ENCODE measurements at regions not wholly inside any gene's neighbourhood (a gene's known extent, or its start where the extent isn't known, plus 50 kb on each side); places are given as distances from the start of the nearest gene placed in this dataset.
A peak's percentile ranks its signal among the peaks of the same experiment; 100 is the strongest.

GRCh38 chr2:187232749-187233148 is 215.3 kb downstream of the CALCRL start:
- no peak overlapping the region for H3K27ac Mint-ChIP-seq
- Histone ChIP-seq H3K4me3 (no peak overlapping the region), H3K27ac (ENCODE audit: low read depth) (no peak overlapping the region), H3K36me3 (ENCODE audit: insufficient read depth) (no peaks in the 10 kb centered on the region), H3K9me2 (ENCODE audit: insufficient read depth) (peaks cover 7% of the 10 kb centered on the region; the same call in 1 of the 2 replicates), H3K4me1 (ENCODE audit: insufficient read depth) (peaks cover 12% of the 10 kb centered on the region), H3K79me2 (replicated peaks; ENCODE audit: insufficient read depth) (no peaks in the 10 kb centered on the region), H3F3A (replicated peaks; ENCODE audit: low read depth) (no peaks in the 10 kb centered on the region), H2AFZ (0 out of 2 replicates have a peak overlapping the region, but pooled peaks have one; percentile 49), H4K20me1 (replicated peaks; ENCODE audit: insufficient read depth) (no peaks in the 10 kb centered on the region), H3K4me2 (no peak overlapping the region), H3K27me3 (ENCODE audit: insufficient read depth) (no peaks in the 10 kb centered on the region)
- H3K4me1 Mint-ChIP-seq = peaks cover 6% of the 10 kb centered on the region; the same call in 2 of the 3 replicates
- no peak overlapping the region for H3K4me3 Mint-ChIP-seq
- H3K36me3 Mint-ChIP-seq (ENCODE audit: low read depth) = peaks cover 2% of the 10 kb centered on the region; the same call in 1 of the 3 replicates
- ATAC-seq = no peak
- peaks cover 1% of the 10 kb centered on the region for H3K27me3 Mint-ChIP-seq (ENCODE audit: insufficient read depth, low read depth, poor library complexity)
- TF ChIP-seq ZNF331 (CRISPR knock-in tag; IDR thresholded peaks at IDR 0.05; ENCODE audit: low read depth) (no peak), CREB1 (CRISPR knock-in tag; IDR thresholded peaks at IDR 0.05; ENCODE audit: low read depth) (no peak), NANOG (IDR thresholded peaks at IDR 0.05; ENCODE audit: borderline replicate concordance) (no peak), STAT1 (IDR thresholded peaks at IDR 0.05; ENCODE audit: unreplicated experiment) (no peak), ZNF114 (CRISPR knock-in tag; IDR thresholded peaks at IDR 0.05) (no peak), ZNF462 (CRISPR knock-in tag; IDR thresholded peaks at IDR 0.05) (no peak), CTCF (conservative IDR thresholded peaks at IDR 0.05; ENCODE audit: low read depth in 2 of 2) (no peak), EZH2 (IDR thresholded peaks at IDR 0.05; ENCODE audit: low read depth, unreplicated experiment) (no peak), REST (IDR thresholded peaks at IDR 0.05; ENCODE audit: unreplicated experiment) (no peak), JUNB (IDR thresholded peaks at IDR 0.05; ENCODE audit: unreplicated experiment) (no peak), ETS1 (IDR thresholded peaks at IDR 0.05) (no peak), EZH2phosphoT487 (IDR thresholded peaks at IDR 0.05; ENCODE audit: unreplicated experiment) (no peak), POLR2AphosphoS5 (IDR thresholded peaks at IDR 0.05; ENCODE audit: low read depth) (no peak)
- no peaks in the 10 kb centered on the region; the same call in 2 of the 3 replicates for H3K9me3 Mint-ChIP-seq
- no peak for DNase-seq (ENCODE audit: low spot score)

Data from GM23338 (cell line).